ENCODE measurements at regions not wholly inside any gene's neighbourhood (a gene's known extent, or its start where the extent isn't known, plus 50 kb on each side); places are given as distances from the start of the nearest gene placed in this dataset.
A peak's percentile ranks its signal among the peaks of the same experiment; 100 is the strongest.
"Not testable (repeated sequence)": the region's sequence is repeated elsewhere in the genome, so short reads cannot be mapped to it uniquely, and the experiment has no call there.

- Mint-ChIP-seq H3K27me3 (ENCODE audit: low read depth) (peaks cover 26% of the 10 kb centered on the region), H3K36me3 (ENCODE audit: insufficient read depth) (no peaks in the 10 kb centered on the region), H3K4me1 (ENCODE audit: low read depth) (no peaks in the 10 kb centered on the region), H3K4me3 (no peak overlapping the region), H3K9me3 (no peaks in the 10 kb centered on the region)
- no peak for ATAC-seq
- DNase-seq: no peak
Observed at GRCh38 chr11:127965939-127966668, 621.3 kb downstream of the ETS1 start.

DNA sequence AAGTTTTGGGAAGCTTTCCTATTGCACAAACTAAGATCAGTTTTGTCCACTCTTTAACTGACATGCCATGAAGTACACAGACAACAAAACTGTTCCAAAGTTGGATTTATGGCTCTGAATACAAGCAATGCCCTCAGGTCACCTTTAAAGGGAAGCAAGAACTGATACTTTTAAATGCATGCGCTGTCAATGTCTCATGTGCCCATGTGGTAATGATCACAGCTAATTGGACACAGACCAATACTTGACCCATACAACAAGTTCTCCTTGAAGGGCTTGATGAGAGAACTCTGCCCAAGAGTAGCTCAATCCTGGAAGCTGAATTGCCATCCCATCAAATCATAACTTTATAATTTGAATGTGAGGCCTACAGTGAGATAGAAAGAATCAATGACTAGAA lies 624.9 kb downstream of the ETS1 start:
- Mint-ChIP-seq H3K36me3 (ENCODE audit: insufficient read depth) (no peaks in the 10 kb centered on the region), H3K4me1 (ENCODE audit: low read depth) (no peaks in the 10 kb centered on the region), H3K27me3 (ENCODE audit: low read depth) (peaks cover 23% of the 10 kb centered on the region), H3K9me3 (no peaks in the 10 kb centered on the region), H3K4me3 (no peak overlapping the region)
- no peak for ATAC-seq
- DNase-seq: no peak

GRCh38 chr11:127950162-127950561 lies 637.2 kb downstream of the ETS1 start:
- Mint-ChIP-seq H3K4me1 (ENCODE audit: low read depth) (no peaks in the 10 kb centered on the region), H3K4me3 (no peak overlapping the region), H3K9me3 (no peaks in the 10 kb centered on the region), H3K27me3 (ENCODE audit: low read depth) (peaks cover 15% of the 10 kb centered on the region), H3K36me3 (ENCODE audit: insufficient read depth) (no peaks in the 10 kb centered on the region)
- ATAC-seq (no peak), DNase-seq (no peak)

DNA sequence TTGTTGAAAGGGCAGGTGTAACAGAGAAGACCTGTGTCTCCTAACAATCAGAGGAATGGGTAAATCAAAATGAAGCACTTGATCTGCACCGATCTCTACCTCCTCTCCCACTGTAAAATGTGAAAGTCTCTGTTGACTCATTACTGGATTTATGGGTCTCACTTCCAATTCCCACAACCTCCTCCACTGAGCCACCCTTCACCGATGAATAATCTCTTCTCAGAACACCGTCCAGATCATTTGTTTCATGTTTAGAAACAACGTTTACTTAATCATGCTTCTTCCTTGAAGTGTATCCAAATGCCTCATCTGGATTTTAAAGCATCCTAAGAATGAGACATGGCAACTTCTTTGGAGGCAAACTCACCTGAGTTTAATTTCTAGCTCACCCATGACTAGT lies 643.6 kb downstream of the ETS1 start:
- peaks cover 8% of the 10 kb centered on the region for H3K27me3 Mint-ChIP-seq (ENCODE audit: low read depth)
- DNase-seq (no peak), ATAC-seq (peak; percentile 58 to 77)
- no peak overlapping the region for H3K4me3 Mint-ChIP-seq
- no peaks in the 10 kb centered on the region for H3K9me3 Mint-ChIP-seq
- no peaks in the 10 kb centered on the region for H3K36me3 Mint-ChIP-seq (ENCODE audit: insufficient read depth)
- H3K4me1 Mint-ChIP-seq (ENCODE audit: low read depth): peaks cover 2% of the 10 kb centered on the region

GRCh38 chr11:127943152-127943551 lies 644.2 kb downstream of the ETS1 start:
- no peak overlapping the region for H3K4me3 Mint-ChIP-seq
- ATAC-seq: peak in 1 of 2 donors; percentile 18
- H3K36me3 Mint-ChIP-seq (ENCODE audit: insufficient read depth): no peaks in the 10 kb centered on the region
- H3K9me3 Mint-ChIP-seq: no peaks in the 10 kb centered on the region
- DNase-seq: no peak
- H3K4me1 Mint-ChIP-seq (ENCODE audit: low read depth): peaks cover 2% of the 10 kb centered on the region
- peaks cover 8% of the 10 kb centered on the region for H3K27me3 Mint-ChIP-seq (ENCODE audit: low read depth)

DNA sequence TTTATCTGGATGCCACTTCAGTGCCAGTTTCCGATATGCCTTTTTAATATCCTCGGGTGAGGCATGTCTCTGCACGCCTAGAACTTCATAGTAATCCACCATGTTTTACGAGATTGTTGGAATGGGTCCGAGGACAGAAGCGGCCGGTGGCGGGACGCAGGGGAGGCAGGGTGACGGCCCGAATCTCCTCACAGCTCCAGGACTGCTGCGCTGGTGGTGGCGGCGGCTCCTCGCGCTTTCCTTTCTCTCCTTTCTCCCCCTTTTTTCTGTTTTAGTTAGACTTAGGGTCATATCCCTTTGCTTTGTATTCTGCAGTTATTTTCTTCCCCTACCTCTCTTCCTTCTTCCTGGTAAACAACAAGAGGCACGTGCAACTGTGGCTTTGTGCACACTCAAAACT lies 645.8 kb downstream of the ETS1 start:
- peak in 1 of 2 donors; percentile 55 for ATAC-seq
- H3K4me1 Mint-ChIP-seq (ENCODE audit: low read depth); H3K27me3 Mint-ChIP-seq (ENCODE audit: low read depth); H3K9me3 Mint-ChIP-seq; H3K36me3 Mint-ChIP-seq (ENCODE audit: insufficient read depth); H3K4me3 Mint-ChIP-seq; DNase-seq: not testable (repeated sequence)

DNA sequence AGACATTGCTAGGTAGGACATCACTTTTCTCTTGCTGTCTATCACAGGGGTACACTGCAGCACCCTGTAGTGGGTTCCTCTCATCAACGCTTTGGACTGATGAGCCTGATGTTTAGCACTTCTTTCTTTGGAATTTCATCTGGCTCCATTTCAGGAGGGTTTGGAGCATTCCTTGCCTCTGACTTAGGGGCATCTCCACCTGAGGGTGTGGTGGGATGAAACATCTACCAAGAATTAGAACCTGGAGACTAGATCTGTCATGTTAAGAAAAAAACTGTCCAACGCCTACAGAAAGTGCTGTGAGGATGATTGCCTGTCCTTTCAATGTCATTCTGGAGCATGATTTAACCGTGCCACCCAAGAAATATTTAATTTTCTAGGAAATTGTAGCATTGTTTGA lies 648.4 kb downstream of the ETS1 start:
- Mint-ChIP-seq H3K4me3 (no peak overlapping the region), H3K9me3 (no peaks in the 10 kb centered on the region), H3K27me3 (ENCODE audit: low read depth) (peaks cover 13% of the 10 kb centered on the region), H3K4me1 (ENCODE audit: low read depth) (peaks cover 2% of the 10 kb centered on the region), H3K36me3 (ENCODE audit: insufficient read depth) (no peaks in the 10 kb centered on the region)
- no peak for ATAC-seq
- DNase-seq: no peak

- DNase-seq: no peak
- H3K27me3 Mint-ChIP-seq (ENCODE audit: low read depth): peaks cover 13% of the 10 kb centered on the region
- no peak for ATAC-seq
- H3K4me1 Mint-ChIP-seq (ENCODE audit: low read depth): no peaks in the 10 kb centered on the region
- H3K9me3 Mint-ChIP-seq: no peaks in the 10 kb centered on the region
- no peaks in the 10 kb centered on the region for H3K36me3 Mint-ChIP-seq (ENCODE audit: insufficient read depth)
- no peak overlapping the region for H3K4me3 Mint-ChIP-seq
Observed at GRCh38 chr11:127935081-127935480, 652.3 kb downstream of the ETS1 start.

- not testable (repeated sequence) for H3K4me1 Mint-ChIP-seq (ENCODE audit: low read depth); ATAC-seq; H3K36me3 Mint-ChIP-seq (ENCODE audit: insufficient read depth); H3K9me3 Mint-ChIP-seq; H3K4me3 Mint-ChIP-seq; DNase-seq
- H3K27me3 Mint-ChIP-seq (ENCODE audit: low read depth): peaks cover 18% of the 10 kb centered on the region
Observed at GRCh38 chr11:127933961-127934360, 653.4 kb downstream of the ETS1 start.

- peaks cover 24% of the 10 kb centered on the region for H3K27me3 Mint-ChIP-seq (ENCODE audit: low read depth)
- no peak overlapping the region for H3K4me3 Mint-ChIP-seq
- DNase-seq (no peak), ATAC-seq (no peak)
- no peaks in the 10 kb centered on the region for H3K9me3 Mint-ChIP-seq
- no peaks in the 10 kb centered on the region for H3K36me3 Mint-ChIP-seq (ENCODE audit: insufficient read depth)
- no peaks in the 10 kb centered on the region for H3K4me1 Mint-ChIP-seq (ENCODE audit: low read depth)
Observed at GRCh38 chr11:127931803-127932202, 655.6 kb downstream of the ETS1 start.

GRCh38 chr11:127926721-127927120 lies 660.6 kb downstream of the ETS1 start:
- Mint-ChIP-seq H3K4me3 (no peak overlapping the region), H3K9me3 (no peaks in the 10 kb centered on the region), H3K4me1 (ENCODE audit: low read depth) (no peaks in the 10 kb centered on the region), H3K36me3 (ENCODE audit: insufficient read depth) (no peaks in the 10 kb centered on the region), H3K27me3 (ENCODE audit: low read depth) (peaks cover 22% of the 10 kb centered on the region)
- DNase-seq: no peak
- no peak for ATAC-seq

DNA sequence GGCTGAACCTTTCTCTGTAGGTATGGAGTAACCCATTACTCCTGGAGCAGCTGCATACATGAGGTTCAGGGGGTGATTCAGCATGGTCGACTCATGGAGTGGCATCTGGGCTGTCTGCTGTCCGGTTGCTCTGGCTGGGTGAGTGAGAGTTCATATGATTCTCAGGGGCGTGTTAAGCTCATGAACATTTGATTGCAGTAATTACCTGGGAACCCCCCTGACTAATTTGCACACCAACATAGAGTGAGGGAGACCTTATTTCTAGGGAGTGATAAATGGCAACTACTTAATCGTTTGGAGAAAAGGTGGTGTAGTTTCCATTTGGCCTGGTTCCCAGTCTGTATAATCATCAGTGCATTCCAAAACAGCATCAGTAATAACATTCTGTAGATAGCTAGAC lies 661.9 kb downstream of the ETS1 start:
- H3K4me1 Mint-ChIP-seq (ENCODE audit: low read depth): no peaks in the 10 kb centered on the region
- H3K9me3 Mint-ChIP-seq: no peaks in the 10 kb centered on the region
- DNase-seq (no peak), ATAC-seq (peak in 1 of 2 donors; percentile 18)
- H3K27me3 Mint-ChIP-seq (ENCODE audit: low read depth): peaks cover 23% of the 10 kb centered on the region
- H3K36me3 Mint-ChIP-seq (ENCODE audit: insufficient read depth): no peaks in the 10 kb centered on the region
- no peak overlapping the region for H3K4me3 Mint-ChIP-seq

GRCh38 chr11:127919206-127920000 lies 668.0 kb downstream of the ETS1 start:
- peak; percentile 56 to 73 for ATAC-seq
- no peak overlapping the region for H3K4me3 Mint-ChIP-seq
- H3K36me3 Mint-ChIP-seq (ENCODE audit: insufficient read depth): no peaks in the 10 kb centered on the region
- no peak for DNase-seq
- H3K27me3 Mint-ChIP-seq (ENCODE audit: low read depth): peaks cover 35% of the 10 kb centered on the region
- H3K4me1 Mint-ChIP-seq (ENCODE audit: low read depth): no peaks in the 10 kb centered on the region
- peaks cover 12% of the 10 kb centered on the region for H3K9me3 Mint-ChIP-seq

GRCh38 chr11:127902382-127902781 lies 685.0 kb downstream of the ETS1 start:
- Mint-ChIP-seq H3K36me3 (ENCODE audit: insufficient read depth) (no peaks in the 10 kb centered on the region), H3K9me3 (no peaks in the 10 kb centered on the region), H3K4me1 (ENCODE audit: low read depth) (no peaks in the 10 kb centered on the region), H3K27me3 (ENCODE audit: low read depth) (no peaks in the 10 kb centered on the region), H3K4me3 (no peak overlapping the region)
- no peak for ATAC-seq
- no peak for DNase-seq
